Kidney epithelial cell (primary cell): ENCODE measurements at regions not wholly inside any gene's neighbourhood (a gene's known extent, or its start where the extent isn't known, plus 50 kb on each side); places are given as distances from the start of the nearest gene placed in this dataset.
"Not testable (repeated sequence)": the region's sequence is repeated elsewhere in the genome, so short reads cannot be mapped to it uniquely, and the experiment has no call there.

Experiments used
- DNase-seq: peaks from one replicate; pipeline ENCODE4 v3.0.0-alpha.2; 2010; ENCODE audit warnings: low read depth
- H3K27me3 ChIP-seq: 2 replicates; pipeline ENCODE4 v1.6.0; 2011; ENCODE audit warnings: low read length; ENCODE audit not compliant: control insufficient read depth, insufficient read depth
- H3K36me3 ChIP-seq: 2 replicates; pipeline ENCODE4 v1.5.1; 2011; ENCODE audit warnings: low read length; ENCODE audit not compliant: control insufficient read depth, insufficient read depth
- H3K4me3 ChIP-seq: 2 replicates; pipeline ENCODE4 v1.5.1; 2011; ENCODE audit warnings: low read depth, mild to moderate bottlenecking, control low read depth, low read length
- CTCF ChIP-seq: IDR thresholded peaks from 2 replicates; pipeline ENCODE4 v1.5.1; 2011; ENCODE audit warnings: mild to moderate bottlenecking, moderate library complexity, low read length, control low read depth, inconsistent platforms; ENCODE audit not compliant: insufficient read depth, poor library complexity, severe bottlenecking

GRCh38 chr5:154542581-154542980, 64.6 kb upstream of the HAND1 start:
- no peak overlapping the region for H3K4me3 ChIP-seq
- no peak for TF ChIP-seq CTCF
- DNase-seq: no peak
- no peaks in the 10 kb centered on the region for H3K36me3 ChIP-seq
- peaks cover 21% of the 10 kb centered on the region for H3K27me3 ChIP-seq

- Histone ChIP-seq H3K36me3 (no peaks in the 10 kb centered on the region), H3K4me3 (no peak overlapping the region), H3K27me3 (peaks cover 21% of the 10 kb centered on the region)
- DNase-seq: no peak
- TF ChIP-seq CTCF: no peak
Measured at GRCh38 chr5:154542000-154542399, 64.0 kb upstream of the HAND1 start.

- no peak for DNase-seq
- Histone ChIP-seq H3K36me3 (no peaks in the 10 kb centered on the region), H3K27me3 (peaks cover 21% of the 10 kb centered on the region), H3K4me3 (no peak overlapping the region)
- no peak for TF ChIP-seq CTCF
Measured at GRCh38 chr5:154541553-154541952, 63.5 kb upstream of the HAND1 start.

GRCh38 chr5:154540600-154540999, 62.6 kb upstream of the HAND1 start:
- no peak for DNase-seq
- TF ChIP-seq CTCF: no peak
- Histone ChIP-seq H3K36me3 (no peaks in the 10 kb centered on the region), H3K4me3 (no peak overlapping the region), H3K27me3 (peaks cover 19% of the 10 kb centered on the region)

GRCh38 chr5:154538492-154538891, 60.5 kb upstream of the HAND1 start:
- DNase-seq: no peak
- Histone ChIP-seq H3K36me3 (no peaks in the 10 kb centered on the region), H3K4me3 (no peak overlapping the region), H3K27me3 (peaks cover 14% of the 10 kb centered on the region)
- no peak for TF ChIP-seq CTCF

GRCh38 chr5:154536439-154536838, 58.4 kb upstream of the HAND1 start:
- not testable (repeated sequence) for DNase-seq, H3K4me3 ChIP-seq, H3K36me3 ChIP-seq, H3K27me3 ChIP-seq

GRCh38 chr5:154535535-154535934, 57.5 kb upstream of the HAND1 start:
- Histone ChIP-seq H3K4me3 (no peak overlapping the region), H3K36me3 (no peaks in the 10 kb centered on the region), H3K27me3 (no peaks in the 10 kb centered on the region)
- no peak for TF ChIP-seq CTCF
- DNase-seq: no peak
